ENCODE measurements at regions not wholly inside any gene's neighbourhood (a gene's known extent, or its start where the extent isn't known, plus 50 kb on each side); places are given as distances from the start of the nearest gene placed in this dataset.

- H3K4me2 ChIP-seq (ENCODE audit: insufficient read depth in 1 of 2, low read depth in 2 of 2, low read length in 2 of 2) = no peak overlapping the region
- H3K14ac ChIP-seq (ENCODE audit: insufficient read length) = no peak overlapping the region
- no peak overlapping the region for H3K4ac ChIP-seq (replicated peaks; ENCODE audit: insufficient read length, low read depth, low read length)
- no peak overlapping the region for H3K56ac ChIP-seq (replicated peaks; ENCODE audit: insufficient read length, low read depth, low read length)
- H2BK15ac ChIP-seq (ENCODE audit: low read length) = no peak overlapping the region
- no peak overlapping the region for H2BK20ac ChIP-seq (ENCODE audit: low read length)
- no peaks in the 10 kb centered on the region for H3K27me3 ChIP-seq (replicated peaks in 1 of 4; ENCODE audit: control insufficient read depth in 3 of 4, extremely low read depth in 1 of 4, insufficient read depth in 3 of 4, low read length in 3 of 4)
- no peaks in the 10 kb centered on the region for H3K9me3 ChIP-seq (ENCODE audit: insufficient read depth in 2 of 2, low read depth in 1 of 2, low read length in 1 of 2)
- H4K5ac ChIP-seq (ENCODE audit: insufficient read length, low read depth, low read length) = no peak overlapping the region
- H3K79me1 ChIP-seq (ENCODE audit: low read depth, low read length) = no peaks in the 10 kb centered on the region
- H4K20me1 ChIP-seq (replicated peaks in 1 of 2; ENCODE audit: control insufficient read depth in 1 of 2, insufficient read depth in 2 of 2, low read length in 2 of 2) = no peaks in the 10 kb centered on the region
- H2BK5ac ChIP-seq (ENCODE audit: low read depth, low read length) = no peak overlapping the region
- TF ChIP-seq CTBP2 (IDR thresholded peaks at IDR 0.05; ENCODE audit: borderline replicate concordance, insufficient read depth, insufficient read length, low read length) (no peak), MAX (IDR thresholded peaks at IDR 0.05) (no peak), ATF3 (IDR thresholded peaks at IDR 0.05; ENCODE audit: insufficient read depth, low read depth, low read length) (no peak), SP1 (IDR thresholded peaks at IDR 0.05; ENCODE audit: low read depth, low read length) (no peak)
- no peak overlapping the region for H2BK120ac ChIP-seq (replicated peaks; ENCODE audit: low read depth, low read length)
- no peak overlapping the region for H3K9ac ChIP-seq (replicated peaks in 1 of 4; ENCODE audit: extremely low read depth in 1 of 4, low read depth in 3 of 4, low read length in 3 of 4)
- no peak overlapping the region for H2BK12ac ChIP-seq (ENCODE audit: low read depth, low read length)
- H3K4me3 ChIP-seq (ENCODE audit: extremely low read depth in 1 of 4, insufficient read depth in 2 of 4, low read depth in 3 of 4, low read length in 4 of 4) = no peak overlapping the region
- peaks cover 0 to 2% (median 0%) of the 10 kb centered on the region in 4 experiments; a peak in 1 of 7 replicates for H3K4me1 ChIP-seq (replicated peaks in 1 of 4; ENCODE audit: control insufficient read depth in 3 of 4, insufficient read depth in 4 of 4, low read length in 3 of 4)
- 87% methylated on average over 3 of the region's 3 CpGs; no CpG with 5 or more reads in 1 of the 2 experiments for WGBS, 2 experiments (ENCODE audit: extremely low coverage in 1 of 2, insufficient coverage in 1 of 2, insufficient read length in 1 of 2, insufficient replicate concordance in 2 of 2, low coverage in 1 of 2, low lambda C conversion rate in 2 of 2, missing lambda C conversion rate in 1 of 2)
- H4K8ac ChIP-seq (ENCODE audit: extremely low read depth, insufficient read depth, low read length) = no peak overlapping the region
- FAIRE-seq (no peak), DNase-seq (ENCODE audit: low read depth in 1 of 2, low spot score in 2 of 2) (no peak)
- H2AFZ ChIP-seq (ENCODE audit: low read length) = no peak overlapping the region
- ChIA-PET CTCF (ENCODE audit: partially characterized antibody) (no interaction called here), POLR2A (ENCODE audit: partially characterized antibody) (no interaction called here)
- no peaks in the 10 kb centered on the region for H3K23me2 ChIP-seq (ENCODE audit: low read depth, low read length)
- no peak overlapping the region for H4K91ac ChIP-seq (replicated peaks; ENCODE audit: insufficient read length, low read length)
- no peak overlapping the region for H3K18ac ChIP-seq (ENCODE audit: extremely low read depth, low read length)
- no peaks in the 10 kb centered on the region for H3K79me2 ChIP-seq (ENCODE audit: control insufficient read depth in 1 of 2, insufficient read depth in 2 of 2, low read length in 2 of 2)
- no peak overlapping the region for H3K27ac ChIP-seq (ENCODE audit: low read depth, low read length)
- H3K23ac ChIP-seq (ENCODE audit: insufficient read length) = no peak overlapping the region
- no peaks in the 10 kb centered on the region for H3K36me3 ChIP-seq (ENCODE audit: control insufficient read depth in 2 of 4, insufficient read depth in 4 of 4, low read length in 3 of 4)
- H2AK5ac ChIP-seq (ENCODE audit: low read depth, low read length) = no peak overlapping the region
Observed at GRCh38 chr3:107953722-107954121, 137.1 kb downstream of the CD47 start.
